GM12878 (cell line): ENCODE measurements at regions not wholly inside any gene's neighbourhood (a gene's known extent, or its start where the extent isn't known, plus 50 kb on each side); places are given as distances from the start of the nearest gene placed in this dataset.

Source experiments
- ATAC-seq: fragments of 200-7000 bp; cut with Tn5 transposase; 3 replicates; pipeline ENCODE4 v1.9.1; 2020; ENCODE audit warnings: mild to moderate bottlenecking, moderate library complexity
- BruUV-seq: library from RNA; stranded (reverse); fragments of 400-500 nt; replicated peaks from 2 replicates; lab custom pipeline; 2021; lab: Mats Ljungman, UMichigan
- CTCF ChIA-PET: fragments of 300-600 bp; sonication (Branson Sonifier 250); formaldehyde crosslinking; extraction: SDS; loops from one replicate; lab custom pipeline; 2021; ENCODE audit warnings: inconsistent platforms; lab: Yijun Ruan, JAX
- POLR2A ChIA-PET: fragments of 350-600 bp; formaldehyde crosslinking; extraction: SDS; loops from one replicate; lab custom pipeline; 2021; ENCODE audit warnings: inconsistent platforms; lab: Charles Lee
- RAD21 ChIA-PET: fragments of 300-600 bp; sonication (Branson Sonifier 250); formaldehyde crosslinking; loops from one replicate; lab custom pipeline; 2023; ENCODE audit warnings: antibody characterized with exemption; ENCODE audit not compliant: unreplicated experiment; lab: Charles Lee
- SMC1A ChIA-PET: fragments of 300-600 bp; sonication (Branson Sonifier 250); formaldehyde crosslinking; loops from one replicate; lab custom pipeline; 2023; ENCODE audit not compliant: unreplicated experiment, uncharacterized antibody; lab: Charles Lee
- DNase-seq: peaks from one replicate; pipeline ENCODE4 v3.0.0-alpha.2; 2011; ENCODE audit warnings: low read depth, low spot score
- FAIRE-seq: peaks from 3 replicates; lab custom pipeline; 2011; peaks lifted over from hg19 to GRCh38; lab: Jason Lieb, UNC
- H2AFZ ChIP-seq: 2 replicates; pipeline ENCODE4 v1.6.0; 2011; ENCODE audit warnings: low read depth, low read length, control low read depth; ENCODE audit not compliant: control insufficient read depth
- H3K27ac ChIP-seq: 2 replicates; pipeline ENCODE4 v1.5.1; 2011; ENCODE audit warnings: control low read depth; ENCODE audit not compliant: control insufficient read depth, insufficient read depth
- H3K27me3 ChIP-seq, 2 experiments: replicated peaks in 1 of 2; 2 replicates each; pipeline versions ENCODE4 v1.6.0 to v1.6.1; 2011; ENCODE audit warnings: low read length in 1 of 2; ENCODE audit not compliant: control insufficient read depth in 2 of 2, insufficient read depth in 2 of 2
- H3K36me3 ChIP-seq, 2 experiments: 2 replicates each; pipeline ENCODE4 v1.5.1; 2011; ENCODE audit warnings: low read length in 1 of 2; ENCODE audit not compliant: control insufficient read depth in 2 of 2, insufficient read depth in 2 of 2
- H3K4me1 ChIP-seq: 2 replicates; pipeline ENCODE4 v1.6.1; 2011; ENCODE audit warnings: mild to moderate bottlenecking, low read length, moderate library complexity, mixed read lengths; ENCODE audit not compliant: control insufficient read depth, insufficient read depth
- H3K4me2 ChIP-seq: 2 replicates; pipeline ENCODE4 v1.6.0; 2011; ENCODE audit warnings: control low read depth; ENCODE audit not compliant: control insufficient read depth, insufficient read depth
- H3K4me3 ChIP-seq: fragments of 200-600 bp; sonication (generic); 2 replicates; pipeline ENCODE4 v1.5.1; 2016
- H3K79me2 ChIP-seq: 2 replicates; pipeline ENCODE4 v1.6.0; 2011; ENCODE audit warnings: low read length; ENCODE audit not compliant: control insufficient read depth, insufficient read depth
- H3K9ac ChIP-seq: 2 replicates; pipeline ENCODE4 v1.8.0; 2011; ENCODE audit warnings: low read length, control low read depth, mixed read lengths; ENCODE audit not compliant: control insufficient read depth, insufficient read depth
- H3K9me3 ChIP-seq: replicated peaks from 3 replicates; pipeline ENCODE4 v1.5.1; 2011; ENCODE audit warnings: mild to moderate bottlenecking, low read length; ENCODE audit not compliant: control insufficient read depth, insufficient read depth
- H4K20me1 ChIP-seq: 2 replicates; pipeline ENCODE4 v1.6.0; 2011; ENCODE audit not compliant: control insufficient read depth, insufficient read depth
- CEBPB ChIP-seq, 2 experiments: fragments of 150-350 bp in 1 of 2; IDR thresholded peaks; 2 replicates each; pipeline ENCODE4 v1.6.1; 2012 to 2014; ENCODE audit warnings: low read depth in 2 of 2, low read length in 2 of 2, borderline replicate concordance in 1 of 2, inconsistent platforms in 1 of 2
- NRF1 ChIP-seq: conservative IDR thresholded peaks from 2 replicates; pipeline ENCODE4 v1.6.1; 2011; ENCODE audit warnings: mild to moderate bottlenecking, low read depth, low read length, improper control_type of control experiment
- SPI1 ChIP-seq: IDR thresholded peaks from 2 replicates; pipeline ENCODE4 v1.6.1; 2011; ENCODE audit warnings: low read depth, mild to moderate bottlenecking, low read length, moderate library complexity, borderline replicate concordance; ENCODE audit not compliant: insufficient read depth
- WGBS: methylation state at CpG from one replicate; pipeline ENCODE4 v1.1.6; 2016; ENCODE audit warnings: low lambda C conversion rate; ENCODE audit not compliant: insufficient replicate concordance, insufficient coverage; ENCODE audit errors: missing lambda C conversion rate; 5-methylcytosine and 5-hydroxymethylcytosine counted together
- in situ Hi-C: fragments of 300-500 bp; cut with MboI; formaldehyde crosslinking; loops from 9 replicates; pipeline ENCODE4 v1.14.3; 2018; ENCODE audit warnings: mixed read lengths
- intact Hi-C: fragments of 100-400 bp; cut with micrococcal nuclease; formaldehyde crosslinking; loops from one replicate; pipeline ENCODE4 v1.14.2; 2022; ENCODE audit not compliant: unreplicated experiment
- TF ChIP-seq, protein P1 (sequence below): fragments of 450-650 bp; IDR thresholded peaks from 2 replicates; pipeline ENCODE4 v1.6.1; 2017; ENCODE audit warnings: mild to moderate bottlenecking, moderate library complexity
- TF ChIP-seq, protein P2 (sequence below): fragments of 450-650 bp; formaldehyde crosslinking; IDR thresholded peaks from 2 replicates; pipeline ENCODE4 v1.4.0; 2022; ENCODE audit warnings: mild to moderate bottlenecking, moderate library complexity
- TF ChIP-seq, protein P3 (sequence below): fragments of 450-650 bp; formaldehyde crosslinking; IDR thresholded peaks from 2 replicates; pipeline ENCODE4 v1.4.0; 2020; ENCODE audit warnings: mild to moderate bottlenecking, moderate library complexity

DNA sequence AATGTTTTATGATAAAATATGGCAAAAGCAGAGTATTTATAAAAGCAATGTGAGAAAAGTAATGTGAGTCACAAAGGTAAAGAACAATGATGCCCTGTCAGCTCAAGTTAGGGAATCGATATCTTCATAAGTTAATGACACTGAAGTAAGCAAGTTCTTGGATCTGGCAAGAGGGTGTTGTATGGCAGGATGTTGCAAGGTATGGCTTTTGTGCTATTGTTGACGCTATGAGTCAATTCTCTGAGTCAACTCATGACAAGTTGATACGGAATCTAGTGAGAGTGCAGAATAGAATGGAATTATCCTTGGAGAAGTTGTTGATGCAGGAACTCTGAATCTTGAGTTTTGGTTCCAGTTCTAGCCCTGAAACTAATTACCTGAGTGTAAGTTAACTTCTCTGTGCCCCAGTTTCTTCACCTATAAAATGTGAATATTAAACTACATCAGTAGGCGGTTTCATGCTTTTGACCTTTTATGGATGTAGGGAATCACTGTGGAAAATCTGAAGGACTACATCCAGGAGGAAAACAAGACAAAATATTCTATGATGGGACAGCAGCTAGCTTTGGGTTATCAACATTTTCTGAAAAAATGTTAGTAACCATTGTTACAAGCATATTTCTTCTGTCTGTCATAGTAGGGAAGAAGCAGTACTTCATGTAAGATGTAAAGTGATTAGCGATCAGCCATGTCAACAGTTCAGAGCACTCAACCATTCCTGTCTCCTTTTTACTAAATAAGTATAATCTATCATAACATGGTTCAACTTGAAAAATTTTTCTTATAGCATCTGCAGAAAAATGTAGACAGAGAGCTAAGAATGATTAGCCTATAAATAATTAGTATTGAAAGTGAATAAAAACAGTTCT, 96.9 kb downstream of the ATP6V1G3 start (continued):
- TF ChIP-seq, protein P1, sequence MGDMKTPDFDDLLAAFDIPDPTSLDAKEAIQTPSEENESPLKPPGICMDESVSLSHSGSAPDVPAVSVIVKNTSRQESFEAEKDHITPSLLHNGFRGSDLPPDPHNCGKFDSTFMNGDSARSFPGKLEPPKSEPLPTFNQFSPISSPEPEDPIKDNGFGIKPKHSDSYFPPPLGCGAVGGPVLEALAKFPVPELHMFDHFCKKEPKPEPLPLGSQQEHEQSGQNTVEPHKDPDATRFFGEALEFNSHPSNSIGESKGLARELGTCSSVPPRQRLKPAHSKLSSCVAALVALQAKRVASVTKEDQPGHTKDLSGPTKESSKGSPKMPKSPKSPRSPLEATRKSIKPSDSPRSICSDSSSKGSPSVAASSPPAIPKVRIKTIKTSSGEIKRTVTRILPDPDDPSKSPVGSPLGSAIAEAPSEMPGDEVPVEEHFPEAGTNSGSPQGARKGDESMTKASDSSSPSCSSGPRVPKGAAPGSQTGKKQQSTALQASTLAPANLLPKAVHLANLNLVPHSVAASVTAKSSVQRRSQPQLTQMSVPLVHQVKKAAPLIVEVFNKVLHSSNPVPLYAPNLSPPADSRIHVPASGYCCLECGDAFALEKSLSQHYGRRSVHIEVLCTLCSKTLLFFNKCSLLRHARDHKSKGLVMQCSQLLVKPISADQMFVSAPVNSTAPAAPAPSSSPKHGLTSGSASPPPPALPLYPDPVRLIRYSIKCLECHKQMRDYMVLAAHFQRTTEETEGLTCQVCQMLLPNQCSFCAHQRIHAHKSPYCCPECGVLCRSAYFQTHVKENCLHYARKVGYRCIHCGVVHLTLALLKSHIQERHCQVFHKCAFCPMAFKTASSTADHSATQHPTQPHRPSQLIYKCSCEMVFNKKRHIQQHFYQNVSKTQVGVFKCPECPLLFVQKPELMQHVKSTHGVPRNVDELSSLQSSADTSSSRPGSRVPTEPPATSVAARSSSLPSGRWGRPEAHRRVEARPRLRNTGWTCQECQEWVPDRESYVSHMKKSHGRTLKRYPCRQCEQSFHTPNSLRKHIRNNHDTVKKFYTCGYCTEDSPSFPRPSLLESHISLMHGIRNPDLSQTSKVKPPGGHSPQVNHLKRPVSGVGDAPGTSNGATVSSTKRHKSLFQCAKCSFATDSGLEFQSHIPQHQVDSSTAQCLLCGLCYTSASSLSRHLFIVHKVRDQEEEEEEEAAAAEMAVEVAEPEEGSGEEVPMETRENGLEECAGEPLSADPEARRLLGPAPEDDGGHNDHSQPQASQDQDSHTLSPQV = no peak

DNA sequence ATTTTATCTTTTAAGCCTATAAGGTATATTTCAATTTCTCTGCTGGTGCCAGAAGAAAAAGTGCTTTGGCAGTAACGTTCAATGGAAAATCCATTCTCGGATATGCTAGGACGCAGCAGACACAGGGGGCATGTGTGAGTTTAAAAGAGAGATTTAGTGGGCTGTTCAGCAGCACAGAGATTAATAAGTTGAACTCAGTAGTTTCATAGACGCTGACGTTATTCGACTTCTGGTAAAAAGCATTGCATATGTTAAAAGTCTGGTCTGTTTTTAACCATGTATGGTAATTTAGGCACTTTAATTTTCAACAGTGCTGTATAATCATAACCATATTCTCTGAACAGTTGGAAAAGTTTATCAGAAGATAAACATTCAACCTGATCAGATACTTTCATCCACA, 99.6 kb downstream of the ATP6V1G3 start:
- Histone ChIP-seq H2AFZ (no peak overlapping the region), H4K20me1 (no peaks in the 10 kb centered on the region), H3K79me2 (no peaks in the 10 kb centered on the region), H3K4me3 (no peak overlapping the region), H3K4me1 (no peaks in the 10 kb centered on the region), H3K36me3 (no peaks in the 10 kb centered on the region), H3K4me2 (no peak overlapping the region), H3K27ac (no peak overlapping the region), H3K9ac (no peak overlapping the region), H3K27me3 (no peaks in the 10 kb centered on the region), H3K9me3 (no peaks in the 10 kb centered on the region)
- ChIA-PET POLR2A (no interaction called here), SMC1A (no interaction called here), RAD21 (no interaction called here), CTCF (no interaction called here)
- no TSS peak for BruUV-seq
- no peak for FAIRE-seq
- no peak for ATAC-seq
- intact Hi-C loops = no loop called here
- DNase-seq = no peak
- in situ Hi-C loops = no loop called here
- 61% methylated on average over 6 of the region's 6 CpGs for WGBS
- TF ChIP-seq NRF1 (no peak), CEBPB (IDR thresholded peaks at IDR 0.05; ENCODE audit: borderline replicate concordance in 1 of 2, low read depth in 2 of 2, low read length in 2 of 2) (no peak), SPI1 (no peak)
- TF ChIP-seq, protein P2, sequence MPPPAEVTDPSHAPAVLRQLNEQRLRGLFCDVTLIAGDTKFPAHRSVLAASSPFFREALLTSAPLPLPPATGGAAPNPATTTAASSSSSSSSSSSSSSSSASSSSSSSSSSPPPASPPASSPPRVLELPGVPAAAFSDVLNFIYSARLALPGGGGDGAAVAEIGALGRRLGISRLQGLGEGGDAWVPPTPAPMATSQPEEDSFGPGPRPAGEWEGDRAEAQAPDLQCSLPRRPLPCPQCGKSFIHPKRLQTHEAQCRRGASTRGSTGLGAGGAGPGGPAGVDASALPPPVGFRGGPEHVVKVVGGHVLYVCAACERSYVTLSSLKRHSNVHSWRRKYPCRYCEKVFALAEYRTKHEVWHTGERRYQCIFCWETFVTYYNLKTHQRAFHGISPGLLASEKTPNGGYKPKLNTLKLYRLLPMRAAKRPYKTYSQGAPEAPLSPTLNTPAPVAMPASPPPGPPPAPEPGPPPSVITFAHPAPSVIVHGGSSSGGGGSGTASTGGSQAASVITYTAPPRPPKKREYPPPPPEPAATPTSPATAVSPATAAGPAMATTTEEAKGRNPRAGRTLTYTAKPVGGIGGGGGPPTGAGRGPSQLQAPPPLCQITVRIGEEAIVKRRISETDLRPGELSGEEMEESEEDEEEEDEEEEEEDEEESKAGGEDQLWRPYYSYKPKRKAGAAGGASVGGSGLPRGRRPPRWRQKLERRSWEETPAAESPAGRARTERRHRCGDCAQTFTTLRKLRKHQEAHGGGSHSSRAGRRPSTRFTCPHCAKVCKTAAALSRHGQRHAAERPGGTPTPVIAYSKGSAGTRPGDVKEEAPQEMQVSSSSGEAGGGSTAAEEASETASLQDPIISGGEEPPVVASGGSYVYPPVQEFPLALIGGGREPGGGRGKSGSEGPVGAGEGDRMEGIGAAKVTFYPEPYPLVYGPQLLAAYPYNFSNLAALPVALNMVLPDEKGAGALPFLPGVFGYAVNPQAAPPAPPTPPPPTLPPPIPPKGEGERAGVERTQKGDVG (CRISPR knock-in tag) = no peak
- TF ChIP-seq, protein P3, sequence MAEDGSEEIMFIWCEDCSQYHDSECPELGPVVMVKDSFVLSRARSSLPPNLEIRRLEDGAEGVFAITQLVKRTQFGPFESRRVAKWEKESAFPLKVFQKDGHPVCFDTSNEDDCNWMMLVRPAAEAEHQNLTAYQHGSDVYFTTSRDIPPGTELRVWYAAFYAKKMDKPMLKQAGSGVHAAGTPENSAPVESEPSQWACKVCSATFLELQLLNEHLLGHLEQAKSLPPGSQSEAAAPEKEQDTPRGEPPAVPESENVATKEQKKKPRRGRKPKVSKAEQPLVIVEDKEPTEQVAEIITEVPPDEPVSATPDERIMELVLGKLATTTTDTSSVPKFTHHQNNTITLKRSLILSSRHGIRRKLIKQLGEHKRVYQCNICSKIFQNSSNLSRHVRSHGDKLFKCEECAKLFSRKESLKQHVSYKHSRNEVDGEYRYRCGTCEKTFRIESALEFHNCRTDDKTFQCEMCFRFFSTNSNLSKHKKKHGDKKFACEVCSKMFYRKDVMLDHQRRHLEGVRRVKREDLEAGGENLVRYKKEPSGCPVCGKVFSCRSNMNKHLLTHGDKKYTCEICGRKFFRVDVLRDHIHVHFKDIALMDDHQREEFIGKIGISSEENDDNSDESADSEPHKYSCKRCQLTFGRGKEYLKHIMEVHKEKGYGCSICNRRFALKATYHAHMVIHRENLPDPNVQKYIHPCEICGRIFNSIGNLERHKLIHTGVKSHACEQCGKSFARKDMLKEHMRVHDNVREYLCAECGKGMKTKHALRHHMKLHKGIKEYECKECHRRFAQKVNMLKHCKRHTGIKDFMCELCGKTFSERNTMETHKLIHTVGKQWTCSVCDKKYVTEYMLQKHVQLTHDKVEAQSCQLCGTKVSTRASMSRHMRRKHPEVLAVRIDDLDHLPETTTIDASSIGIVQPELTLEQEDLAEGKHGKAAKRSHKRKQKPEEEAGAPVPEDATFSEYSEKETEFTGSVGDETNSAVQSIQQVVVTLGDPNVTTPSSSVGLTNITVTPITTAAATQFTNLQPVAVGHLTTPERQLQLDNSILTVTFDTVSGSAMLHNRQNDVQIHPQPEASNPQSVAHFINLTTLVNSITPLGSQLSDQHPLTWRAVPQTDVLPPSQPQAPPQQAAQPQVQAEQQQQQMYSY = no peak
